NCI-H2227 (cell line): ENCODE measurements at regions not wholly inside any gene's neighbourhood (a gene's known extent, or its start where the extent isn't known, plus 50 kb on each side); places are given as distances from the start of the nearest gene placed in this dataset.
"Not testable (repeated sequence)": the region's sequence is repeated elsewhere in the genome, so short reads cannot be mapped to it uniquely, and the experiment has no call there.

Source experiments
- DNase-seq: peaks from one replicate; lab custom pipeline; 2025; ENCODE audit not compliant: unreplicated experiment; lab: John Stamatoyannopoulos, UW

GRCh38 chr14:83913476-83913875 is 1616.5 kb upstream of the FLRT2 start:
- no peak for DNase-seq

GRCh38 chr14:83918546-83918945 is 1611.4 kb upstream of the FLRT2 start:
- DNase-seq, result no peak

GRCh38 chr14:83919675-83920074 is 1610.3 kb upstream of the FLRT2 start:
- not testable (repeated sequence) for DNase-seq

- no peak for DNase-seq
Observed at GRCh38 chr14:83923842-83924241, 1606.1 kb upstream of the FLRT2 start.

- DNase-seq, result no peak
Observed at GRCh38 chr14:83924259-83924658, 1605.7 kb upstream of the FLRT2 start.

GRCh38 chr14:83940253-83940652 is 1589.7 kb upstream of the FLRT2 start:
- no peak for DNase-seq

GRCh38 chr14:83958359-83958758 is 1571.6 kb upstream of the FLRT2 start:
- no peak for DNase-seq

GRCh38 chr14:83960832-83961512 is 1569.0 kb upstream of the FLRT2 start:
- no peak for DNase-seq

- no peak for DNase-seq
Observed at GRCh38 chr14:83969998-83970397, 1559.9 kb upstream of the FLRT2 start.

- no peak for DNase-seq
Observed at GRCh38 chr14:83972631-83973030, 1557.3 kb upstream of the FLRT2 start.

GRCh38 chr14:83974647-83975163 is 1555.2 kb upstream of the FLRT2 start:
- DNase-seq, result no peak

GRCh38 chr14:83975435-83975834 is 1554.5 kb upstream of the FLRT2 start:
- DNase-seq, result no peak

- no peak for DNase-seq
Observed at GRCh38 chr14:83975841-83976770, 1553.8 kb upstream of the FLRT2 start.

- no peak for DNase-seq
Observed at GRCh38 chr14:83977583-83977982, 1552.4 kb upstream of the FLRT2 start.

GRCh38 chr14:83981676-83982258 is 1548.2 kb upstream of the FLRT2 start:
- not testable (repeated sequence) for DNase-seq

GRCh38 chr14:83988275-83988674 is 1541.7 kb upstream of the FLRT2 start:
- DNase-seq, result no peak

- no peak for DNase-seq
Observed at GRCh38 chr14:83991666-83992065, 1538.3 kb upstream of the FLRT2 start.

GRCh38 chr14:83992857-83993256 is 1537.1 kb upstream of the FLRT2 start:
- DNase-seq, result no peak

GRCh38 chr14:83993545-83993944 is 1536.4 kb upstream of the FLRT2 start:
- DNase-seq, result no peak

- no peak for DNase-seq
Observed at GRCh38 chr14:83994020-83994419, 1535.9 kb upstream of the FLRT2 start.

GRCh38 chr14:84001023-84001422 is 1528.9 kb upstream of the FLRT2 start:
- no peak for DNase-seq

GRCh38 chr14:84003346-84003745 is 1526.6 kb upstream of the FLRT2 start:
- DNase-seq, result no peak
